ENCODE measurements at regions not wholly inside any gene's neighbourhood (a gene's known extent, or its start where the extent isn't known, plus 50 kb on each side); places are given as distances from the start of the nearest gene placed in this dataset.

DNA sequence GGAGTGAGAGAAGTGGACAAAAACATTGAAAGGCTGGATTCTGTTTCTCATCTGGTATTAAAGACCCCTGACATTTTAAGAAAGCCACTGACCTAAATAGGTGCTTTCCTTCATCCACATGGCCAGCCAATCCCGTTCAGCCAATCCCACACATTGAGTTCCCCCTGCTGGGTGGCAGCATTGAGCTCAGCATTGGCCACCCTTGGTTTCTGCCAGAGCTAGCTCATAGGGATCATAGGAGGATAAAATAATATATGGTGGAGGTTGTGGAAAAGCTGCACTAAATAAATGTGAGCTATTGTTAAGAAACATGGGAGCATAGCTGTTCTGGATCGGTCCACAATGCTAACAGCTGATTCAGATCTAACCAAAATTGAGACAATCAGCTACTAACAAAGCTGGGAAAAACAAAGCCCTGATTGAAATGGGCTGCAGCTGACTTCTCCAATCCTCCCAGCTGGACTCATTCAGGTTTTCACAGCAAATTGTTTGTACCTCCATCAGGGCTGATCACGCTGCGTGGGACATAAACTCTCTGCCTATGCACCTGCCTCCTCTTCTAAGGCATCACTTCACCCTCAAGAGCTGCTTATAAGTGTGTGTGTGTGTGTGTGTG lies 256.5 kb downstream of the EMP1 start:
- TF ChIP-seq FOXM1 (IDR thresholded peaks at IDR 0.05; ENCODE audit: borderline replicate concordance) (no peak), FOXA1 (IDR thresholded peaks at IDR 0.05) (no peak), ZNF384 (IDR thresholded peaks at IDR 0.05) (no peak)

All from HEK293T (cell line).